Pancreas (tissue), 10 donors: ENCODE measurements at regions not wholly inside any gene's neighbourhood (a gene's known extent, or its start where the extent isn't known, plus 50 kb on each side); places are given as distances from the start of the nearest gene placed in this dataset.

Source experiments
- ATAC-seq, 4 donors: fragments of 200-7000 bp; cut with Tn5 transposase; one replicate each; pipeline versions ENCODE4 v1.8.0 to v1.9.1; 2020; ENCODE audit warnings: mild to moderate bottlenecking in 4 of 4, moderate library complexity in 4 of 4
- DNase-seq, 6 donors: peaks; one replicate each; pipeline ENCODE4 v3.0.0-alpha.2; 2020
- FAIRE-seq: peaks from 2 replicates; lab custom pipeline; 2012; peaks lifted over from hg19 to GRCh38; lab: Jason Lieb, UNC
- H3K27ac ChIP-seq, 4 donors: fragments of 200-600 bp; sonication (generic); 1 replicate in 3 of 4; 2 replicates in 1 of 4; pipeline versions ENCODE4 v1.5.0 to v1.8.0; 2020
- H3K27me3 ChIP-seq, 4 donors: fragments of 200-600 bp; one replicate each; pipeline ENCODE4 v1.8.0; 2021
- H3K36me3 ChIP-seq, 3 donors: fragments of 200-600 bp; sonication (generic) in 1 of 3; one replicate each; pipeline versions ENCODE4 v1.5.0 to v1.8.0; 2020 to 2021
- H3K4me1 ChIP-seq, 3 donors: fragments of 200-600 bp; one replicate each; pipeline ENCODE4 v1.8.0; 2021
- H3K4me3 ChIP-seq, 4 donors: fragments of 200-600 bp; sonication (generic) in 2 of 4; one replicate each; pipeline versions ENCODE4 v1.5.0 to v1.8.0; 2020 to 2021
- H3K9me3 ChIP-seq, 4 donors: fragments of 200-600 bp; one replicate each; pipeline ENCODE4 v1.8.0; 2021
- CTCF ChIP-seq, 4 donors: fragments of 200-600 bp; sonication (generic) in 3 of 4; IDR thresholded peaks; one replicate each; pipeline versions ENCODE4 v1.5.0 to v1.8.0; 2021; ENCODE audit warnings: antibody characterized with exemption in 4 of 4
- WGBS, 2 donors: extraction: QIAGEN DNeasy Blood & Tissue Kit; methylation state at CpG; one replicate each; pipeline ENCODE4 v1.1.7; 2013; 5-methylcytosine and 5-hydroxymethylcytosine counted together
- intact Hi-C, 3 donors: fragments of 100-400 bp; cut with DNase I; formaldehyde crosslinking; loops; one replicate each; pipeline versions ENCODE4 v1.11.1 to v1.14.2; 2022
- donor health status: healthy with polysubstance abuse.
- donor health status: DM: no; HTN: no; CAD: no; lungs with moderate emphysema.
- donor health status: DM: no; HTN: no; CAD: no.
- donor health status: control.
- donor health status: control.
- donor health status: Bipolar disorder and iron deficiency.
- donor health status: DM: yes; HTN: yes; CAD: no.
- donor health status: DM: no; HTN: no; CAD: no.
- donor health status: DM: no; HTN: no; CAD: no.
- donor health status: DM: yes; HTN: yes; CAD: no.

GRCh38 chr18:54086863-54087262, 137.6 kb downstream of the MBD2 start:
- ATAC-seq, result no peak
- Histone ChIP-seq H3K27ac (no peak overlapping the region), H3K9me3 (no peaks in the 10 kb centered on the region), H3K36me3 (no peaks in the 10 kb centered on the region), H3K4me3 (no peak overlapping the region), H3K27me3 (no peaks in the 10 kb centered on the region), H3K4me1 (no peaks in the 10 kb centered on the region)
- intact Hi-C loops, result no loop called here
- no peak for DNase-seq
- no peak for TF ChIP-seq CTCF (IDR thresholded peaks at IDR 0.05)
- no peak for FAIRE-seq
- WGBS, 2 donors, result 86 to 88% methylated on average over 3 of the region's 3 CpGs

- Histone ChIP-seq H3K27ac (no peak overlapping the region), H3K9me3 (no peaks in the 10 kb centered on the region), H3K4me3 (no peak overlapping the region), H3K36me3 (no peaks in the 10 kb centered on the region), H3K4me1 (no peaks in the 10 kb centered on the region), H3K27me3 (no peaks in the 10 kb centered on the region)
- TF ChIP-seq CTCF (IDR thresholded peaks at IDR 0.05), result no peak
- intact Hi-C loops, result no loop called here
- DNase-seq, result no peak
- no peak for ATAC-seq
- WGBS, 2 donors, result 70 to 79% methylated on average over 8 of the region's 8 CpGs
- no peak for FAIRE-seq
These were observed 138.2 kb downstream of the MBD2 start for GRCh38 chr18:54086046-54086802.

- Histone ChIP-seq H3K27ac (no peak overlapping the region), H3K36me3 (no peaks in the 10 kb centered on the region), H3K4me3 (no peak overlapping the region), H3K27me3 (no peaks in the 10 kb centered on the region), H3K9me3 (no peaks in the 10 kb centered on the region), H3K4me1 (no peaks in the 10 kb centered on the region)
- DNase-seq (no peak), FAIRE-seq (no peak), ATAC-seq (no peak)
- TF ChIP-seq CTCF (IDR thresholded peaks at IDR 0.05), result no peak
- 50 to 70% methylated on average over 2 of the region's 2 CpGs for WGBS, 2 donors
- intact Hi-C loops, result no loop called here
These were observed 143.6 kb downstream of the MBD2 start for GRCh38 chr18:54080858-54081257.

GRCh38 chr18:54076166-54076565, 148.3 kb downstream of the MBD2 start:
- ATAC-seq (no peak), DNase-seq (no peak), FAIRE-seq (no peak)
- H3K4me3 ChIP-seq, result no peak overlapping the region
- H3K27me3 ChIP-seq, result no peaks in the 10 kb centered on the region
- no peaks in the 10 kb centered on the region for H3K4me1 ChIP-seq
- intact Hi-C loops, result no loop called here
- H3K36me3 ChIP-seq, result no peaks in the 10 kb centered on the region
- H3K27ac ChIP-seq, result no peak overlapping the region
- 65 to 81% methylated on average over 1 of the region's 1 CpG for WGBS, 2 donors
- no peaks in the 10 kb centered on the region for H3K9me3 ChIP-seq
- TF ChIP-seq CTCF (IDR thresholded peaks at IDR 0.05), result no peak

DNA sequence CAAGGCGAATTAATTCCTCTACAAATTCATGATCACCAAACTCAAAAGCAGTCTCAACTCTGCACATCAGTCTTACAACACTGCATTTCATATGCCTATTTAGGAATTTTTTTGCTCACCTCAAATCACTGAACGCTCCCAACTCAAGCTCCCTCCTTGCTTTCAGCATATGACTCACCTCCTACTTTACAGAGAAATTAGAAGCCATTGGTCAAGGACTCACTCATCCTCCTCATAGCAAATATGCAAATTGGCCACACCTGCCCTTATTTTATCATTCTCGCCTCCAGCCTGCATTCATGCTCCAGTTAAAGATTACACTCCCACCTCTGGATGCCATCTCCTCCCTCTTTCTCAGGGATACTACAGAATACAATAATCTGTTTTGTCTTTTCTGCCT, 148.8 kb downstream of the MBD2 start:
- intact Hi-C loops, result no loop called here
- no peak for ATAC-seq
- 66% methylated on average over 3 of the region's 3 CpGs for WGBS, 2 donors
- Histone ChIP-seq H3K27ac (no peak overlapping the region), H3K4me3 (no peak overlapping the region), H3K27me3 (no peaks in the 10 kb centered on the region), H3K36me3 (no peaks in the 10 kb centered on the region), H3K4me1 (no peaks in the 10 kb centered on the region), H3K9me3 (no peaks in the 10 kb centered on the region)
- FAIRE-seq, result no peak
- TF ChIP-seq CTCF (IDR thresholded peaks at IDR 0.05), result no peak
- no peak for DNase-seq
